ENCODE measurements at regions not wholly inside any gene's neighbourhood (a gene's known extent, or its start where the extent isn't known, plus 50 kb on each side); places are given as distances from the start of the nearest gene placed in this dataset.

DNA sequence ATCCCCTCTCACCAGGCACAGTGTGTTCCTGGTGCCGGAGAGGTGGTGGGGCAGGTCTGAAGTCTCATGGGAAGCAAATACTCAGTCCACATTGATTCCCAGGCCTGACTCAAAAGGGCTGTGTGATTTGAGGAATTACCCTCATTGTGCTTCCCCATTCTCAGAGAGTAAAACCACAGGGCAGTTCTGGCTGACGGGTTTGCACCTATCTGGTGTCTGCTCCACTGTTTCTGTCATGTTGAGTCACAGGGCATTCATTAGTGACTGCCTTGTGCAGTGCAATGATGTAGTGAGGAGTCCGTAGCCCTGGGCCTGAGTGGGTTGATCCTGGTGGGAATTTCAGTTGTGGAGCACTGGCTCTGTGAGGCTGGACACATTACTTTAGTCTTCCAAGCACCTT is 85.2 kb upstream of the ARHGAP20 start:
- Histone ChIP-seq H3K9me3 (ENCODE audit: control insufficient read depth in 1 of 2, insufficient read depth in 1 of 2, low read depth in 1 of 2, low read length in 2 of 2) (no peaks in the 10 kb centered on the region), H3K27ac (ENCODE audit: low read depth, low read length) (no peak overlapping the region), H4K20me1 (ENCODE audit: insufficient read depth) (no peaks in the 10 kb centered on the region), H3K27me3 (ENCODE audit: insufficient read depth, low read length) (peaks cover 15% of the 10 kb centered on the region; the same call in 1 of the 2 replicates), H3K4me2 (ENCODE audit: low read length) (no peak overlapping the region), H3K9me2 (ENCODE audit: insufficient read depth) (no peaks in the 10 kb centered on the region), H3K9ac (ENCODE audit: low read length) (no peak overlapping the region), H2AFZ (ENCODE audit: low read depth, low read length, poor library complexity, severe bottlenecking) (no peak overlapping the region), H3K36me3 (ENCODE audit: control insufficient read depth in 1 of 2, insufficient read depth in 2 of 2, low read length in 2 of 2) (no peaks in the 10 kb centered on the region), H3K79me2 (ENCODE audit: insufficient read depth, low read length) (no peaks in the 10 kb centered on the region), H3K4me1 (ENCODE audit: control insufficient read depth in 1 of 2, insufficient read depth in 2 of 2, low read length in 2 of 2) (no peaks in the 10 kb centered on the region), H3K4me3 (replicated peaks in 1 of 2; ENCODE audit: low read depth in 1 of 2, low read length in 2 of 2) (no peak overlapping the region)
- ATAC-seq (no peak), DNase-seq (ENCODE audit: low read depth, low spot score) (no peak)
- intact Hi-C loops (cut with micrococcal nuclease) = no loop called here
- ChIA-PET CTCF (no interaction called here), POLR2A (no interaction called here), RAD21 (ENCODE audit: low non-redundant PET in 1 of 2, low total read pairs in 2 of 2, uncharacterized antibody in 2 of 2, unreplicated experiment in 2 of 2) (no interaction called here)
- BruUV-seq (replicated peaks) = no TSS peak
- no peak for TF ChIP-seq ZFX (IDR thresholded peaks at IDR 0.05)

DNA sequence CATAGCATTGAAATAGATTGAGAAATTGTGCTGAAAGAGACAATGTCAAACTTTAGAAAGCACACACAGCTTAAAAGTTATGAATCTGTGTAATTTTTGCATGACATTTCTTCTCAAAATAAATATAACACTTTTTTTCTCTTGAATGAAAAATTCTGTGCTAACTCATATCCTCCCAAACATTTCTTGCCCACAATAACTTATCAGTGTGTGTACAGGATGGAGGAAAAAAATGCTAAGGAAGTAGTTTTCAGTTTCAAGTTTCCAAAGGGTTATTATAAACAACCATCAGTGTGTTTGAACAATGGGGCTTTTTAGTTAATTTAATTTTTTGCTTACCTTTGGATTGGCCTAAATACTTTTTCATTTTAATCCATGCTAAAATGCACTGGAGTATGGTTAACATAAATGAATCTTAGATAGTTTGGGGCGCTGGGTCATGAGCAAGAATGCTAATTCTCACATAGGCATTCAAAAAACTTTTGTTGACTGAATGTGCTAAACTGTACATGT is 82.9 kb upstream of the ARHGAP20 start:
- RAD21 ChIA-PET (ENCODE audit: low non-redundant PET in 1 of 2, low total read pairs in 2 of 2, uncharacterized antibody in 2 of 2, unreplicated experiment in 2 of 2) = no interaction called here

More for the DNA sequence above, 82.9 kb upstream of the ARHGAP20 start:
- intact Hi-C loops (cut with micrococcal nuclease) = no loop called here
- Histone ChIP-seq H3K9ac (ENCODE audit: low read length) (no peak overlapping the region), H3K4me1 (ENCODE audit: control insufficient read depth in 1 of 2, insufficient read depth in 2 of 2, low read length in 2 of 2) (no peaks in the 10 kb centered on the region), H4K20me1 (ENCODE audit: insufficient read depth) (no peaks in the 10 kb centered on the region), H3K4me2 (ENCODE audit: low read length) (no peak overlapping the region), H3K36me3 (ENCODE audit: control insufficient read depth in 1 of 2, insufficient read depth in 2 of 2, low read length in 2 of 2) (no peaks in the 10 kb centered on the region), H3K27me3 (ENCODE audit: insufficient read depth, low read length) (peaks cover 16% of the 10 kb centered on the region; the same call in 1 of the 2 replicates), H3K9me3 (ENCODE audit: control insufficient read depth in 1 of 2, insufficient read depth in 1 of 2, low read depth in 1 of 2, low read length in 2 of 2) (no peaks in the 10 kb centered on the region), H3K79me2 (ENCODE audit: insufficient read depth, low read length) (no peaks in the 10 kb centered on the region), H3K4me3 (replicated peaks in 1 of 2; ENCODE audit: low read depth in 1 of 2, low read length in 2 of 2) (no peak overlapping the region), H3K27ac (ENCODE audit: low read depth, low read length) (no peak overlapping the region), H2AFZ (ENCODE audit: low read depth, low read length, poor library complexity, severe bottlenecking) (no peak overlapping the region), H3K9me2 (ENCODE audit: insufficient read depth) (no peaks in the 10 kb centered on the region)
- ATAC-seq = no peak
- ChIA-PET POLR2A (no interaction called here), CTCF (no interaction called here)
- BruUV-seq (replicated peaks) = no TSS peak
- TF ChIP-seq POLR2A (IDR thresholded peaks at IDR 0.05; ENCODE audit: borderline replicate concordance, extremely low read depth, insufficient read depth, insufficient read length) = no peak
- TF ChIP-seq, protein P1, sequence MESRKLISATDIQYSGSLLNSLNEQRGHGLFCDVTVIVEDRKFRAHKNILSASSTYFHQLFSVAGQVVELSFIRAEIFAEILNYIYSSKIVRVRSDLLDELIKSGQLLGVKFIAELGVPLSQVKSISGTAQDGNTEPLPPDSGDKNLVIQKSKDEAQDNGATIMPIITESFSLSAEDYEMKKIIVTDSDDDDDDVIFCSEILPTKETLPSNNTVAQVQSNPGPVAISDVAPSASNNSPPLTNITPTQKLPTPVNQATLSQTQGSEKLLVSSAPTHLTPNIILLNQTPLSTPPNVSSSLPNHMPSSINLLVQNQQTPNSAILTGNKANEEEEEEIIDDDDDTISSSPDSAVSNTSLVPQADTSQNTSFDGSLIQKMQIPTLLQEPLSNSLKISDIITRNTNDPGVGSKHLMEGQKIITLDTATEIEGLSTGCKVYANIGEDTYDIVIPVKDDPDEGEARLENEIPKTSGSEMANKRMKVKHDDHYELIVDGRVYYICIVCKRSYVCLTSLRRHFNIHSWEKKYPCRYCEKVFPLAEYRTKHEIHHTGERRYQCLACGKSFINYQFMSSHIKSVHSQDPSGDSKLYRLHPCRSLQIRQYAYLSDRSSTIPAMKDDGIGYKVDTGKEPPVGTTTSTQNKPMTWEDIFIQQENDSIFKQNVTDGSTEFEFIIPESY (IDR thresholded peaks at IDR 0.05; ENCODE audit: extremely low read depth, insufficient replicate concordance, low read length) = no peak
- TF ChIP-seq EGR1 (IDR thresholded peaks at IDR 0.05; ENCODE audit: low read depth) = no peak
- TF ChIP-seq, protein P2, sequence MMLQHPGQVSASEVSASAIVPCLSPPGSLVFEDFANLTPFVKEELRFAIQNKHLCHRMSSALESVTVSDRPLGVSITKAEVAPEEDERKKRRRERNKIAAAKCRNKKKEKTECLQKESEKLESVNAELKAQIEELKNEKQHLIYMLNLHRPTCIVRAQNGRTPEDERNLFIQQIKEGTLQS (IDR thresholded peaks at IDR 0.05) = no peak
- TF ChIP-seq, protein P3, sequence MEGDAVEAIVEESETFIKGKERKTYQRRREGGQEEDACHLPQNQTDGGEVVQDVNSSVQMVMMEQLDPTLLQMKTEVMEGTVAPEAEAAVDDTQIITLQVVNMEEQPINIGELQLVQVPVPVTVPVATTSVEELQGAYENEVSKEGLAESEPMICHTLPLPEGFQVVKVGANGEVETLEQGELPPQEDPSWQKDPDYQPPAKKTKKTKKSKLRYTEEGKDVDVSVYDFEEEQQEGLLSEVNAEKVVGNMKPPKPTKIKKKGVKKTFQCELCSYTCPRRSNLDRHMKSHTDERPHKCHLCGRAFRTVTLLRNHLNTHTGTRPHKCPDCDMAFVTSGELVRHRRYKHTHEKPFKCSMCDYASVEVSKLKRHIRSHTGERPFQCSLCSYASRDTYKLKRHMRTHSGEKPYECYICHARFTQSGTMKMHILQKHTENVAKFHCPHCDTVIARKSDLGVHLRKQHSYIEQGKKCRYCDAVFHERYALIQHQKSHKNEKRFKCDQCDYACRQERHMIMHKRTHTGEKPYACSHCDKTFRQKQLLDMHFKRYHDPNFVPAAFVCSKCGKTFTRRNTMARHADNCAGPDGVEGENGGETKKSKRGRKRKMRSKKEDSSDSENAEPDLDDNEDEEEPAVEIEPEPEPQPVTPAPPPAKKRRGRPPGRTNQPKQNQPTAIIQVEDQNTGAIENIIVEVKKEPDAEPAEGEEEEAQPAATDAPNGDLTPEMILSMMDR (IDR thresholded peaks at IDR 0.05 in 2 of 3, conservative IDR thresholded peaks at IDR 0.05 in 1 of 3; ENCODE audit: borderline replicate concordance in 1 of 3, insufficient read depth in 1 of 3, low read depth in 2 of 3, low read length in 2 of 3) = no peak
- no peak for TF ChIP-seq ELF1 (IDR thresholded peaks at IDR 0.05; ENCODE audit: borderline replicate concordance, low read depth)
- TF ChIP-seq, protein P4, sequence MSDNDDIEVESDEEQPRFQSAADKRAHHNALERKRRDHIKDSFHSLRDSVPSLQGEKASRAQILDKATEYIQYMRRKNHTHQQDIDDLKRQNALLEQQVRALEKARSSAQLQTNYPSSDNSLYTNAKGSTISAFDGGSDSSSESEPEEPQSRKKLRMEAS (IDR thresholded peaks at IDR 0.05) = no peak
- TF ChIP-seq SIN3A (IDR thresholded peaks at IDR 0.05; ENCODE audit: low read depth) = no peak
- TF ChIP-seq EZH2phosphoT487 (IDR thresholded peaks at IDR 0.05; ENCODE audit: borderline replicate concordance) = no peak
- no peak for TF ChIP-seq SRF (IDR thresholded peaks at IDR 0.05; ENCODE audit: low read depth)
- no peak for TF ChIP-seq FOSL1 (IDR thresholded peaks at IDR 0.05; ENCODE audit: low read depth)
- no peak for DNase-seq (ENCODE audit: low read depth, low spot score)
